OCI-LY7 (cell line): ENCODE measurements at regions not wholly inside any gene's neighbourhood (a gene's known extent, or its start where the extent isn't known, plus 50 kb on each side); places are given as distances from the start of the nearest gene placed in this dataset.

ENCODE experiments used
- BruUV-seq: library from RNA; stranded (reverse); fragments of 400-500 nt; replicated peaks from 2 replicates; lab custom pipeline; 2021; lab: Mats Ljungman, UMichigan
- CTCF ChIA-PET: fragments of 300-600 bp; sonication (Branson Sonifier 250); formaldehyde crosslinking; loops from one replicate; lab custom pipeline; 2022; ENCODE audit warnings: antibody characterized with exemption; ENCODE audit not compliant: unreplicated experiment; lab: Charles Lee
- POLR2A ChIA-PET: fragments of 300-600 bp; sonication (Branson Sonifier 250); formaldehyde crosslinking; loops from one replicate; lab custom pipeline; 2022; ENCODE audit warnings: antibody characterized with exemption; lab: Charles Lee
- DNase-seq: peaks from one replicate; pipeline ENCODE4 v3.0.0-alpha.2; 2015; ENCODE audit warnings: low spot score
- H2AFZ ChIP-seq: fragments of 200-600 bp; sonication (generic), shearing (Covaris generic); 2 replicates; pipeline ENCODE4 v1.6.1; 2014; ENCODE audit warnings: mild to moderate bottlenecking, antibody characterized with exemption, low read length, moderate library complexity
- H3K27ac ChIP-seq: fragments of 200-600 bp; sonication (generic); 2 replicates; pipeline ENCODE4 v1.5.1; 2014; ENCODE audit warnings: mixed run types, low read depth, mild to moderate bottlenecking, moderate library complexity, low read length, inconsistent platforms; ENCODE audit not compliant: poor library complexity, severe bottlenecking
- H3K36me3 ChIP-seq: fragments of 200-600 bp; sonication (generic); 2 replicates; pipeline ENCODE4 v1.6.1; 2014; ENCODE audit warnings: mild to moderate bottlenecking, antibody characterized with exemption, low read length, moderate library complexity, mixed read lengths; ENCODE audit not compliant: insufficient read depth
- H3K4me1 ChIP-seq: fragments of 200-600 bp; sonication (generic); 2 replicates; pipeline ENCODE4 v1.5.1; 2014; ENCODE audit warnings: mild to moderate bottlenecking, low read length; ENCODE audit not compliant: insufficient read depth, poor library complexity, severe bottlenecking
- H3K4me2 ChIP-seq: fragments of 200-600 bp; sonication (generic); 2 replicates; pipeline ENCODE4 v1.6.1; 2014; ENCODE audit warnings: mild to moderate bottlenecking, low read length
- H3K4me3 ChIP-seq: fragments of 200-600 bp; sonication (generic); 2 replicates; pipeline ENCODE4 v1.5.1; 2014; ENCODE audit warnings: mild to moderate bottlenecking, low read depth, low read length; ENCODE audit not compliant: poor library complexity, severe bottlenecking
- H3K79me2 ChIP-seq: fragments of 200-600 bp; sonication (generic); 2 replicates; pipeline ENCODE4 v1.6.1; 2016; ENCODE audit warnings: low read depth, mild to moderate bottlenecking, low read length, moderate library complexity, mixed read lengths; ENCODE audit not compliant: insufficient read depth
- H3K9me2 ChIP-seq: fragments of 200-600 bp; sonication (generic); 2 replicates; pipeline ENCODE4 v1.6.1; 2016; ENCODE audit warnings: mild to moderate bottlenecking, low read length, mixed read lengths; ENCODE audit not compliant: insufficient read depth
- H3K9me3 ChIP-seq: fragments of 200-600 bp; sonication (generic); 2 replicates; pipeline ENCODE4 v1.6.1; 2014; ENCODE audit warnings: mild to moderate bottlenecking, mixed run types, low read length, mixed read lengths
- H4K20me1 ChIP-seq: fragments of 200-600 bp; sonication (generic); 2 replicates; pipeline ENCODE4 v1.6.1; 2014; ENCODE audit warnings: mild to moderate bottlenecking, antibody characterized with exemption, low read length, moderate library complexity, mixed read lengths; ENCODE audit not compliant: insufficient read depth
- CTCF ChIP-seq: fragments of 200-600 bp; sonication (generic); conservative IDR thresholded peaks from 2 replicates; pipeline ENCODE4 v1.5.1; 2014; ENCODE audit warnings: mild to moderate bottlenecking, antibody characterized with exemption, low read length, moderate library complexity, mixed read lengths
- EZH2phosphoT487 ChIP-seq: fragments of 200-600 bp; sonication (generic); IDR thresholded peaks from 2 replicates; pipeline ENCODE4 v1.6.1; 2018; ENCODE audit warnings: low read depth, borderline replicate concordance, mild to moderate bottlenecking, mixed run types, antibody characterized with exemption, low read length, moderate library complexity, mixed read lengths
- intact Hi-C: fragments of 100-400 bp; cut with micrococcal nuclease; formaldehyde crosslinking; loops from one replicate; pipeline ENCODE4 v1.10.0; 2022; ENCODE audit not compliant: unreplicated experiment

GRCh38 chr13:99647596-99647985, 146.3 kb downstream of the TM9SF2 start:
- H3K79me2 ChIP-seq: no peaks in the 10 kb centered on the region
- ChIA-PET POLR2A (interaction anchor here (2.0 kb wide), 1 partner anchor 12 kb away, joined by 5 read pairs; no protein-coding TSS in a partner anchor), CTCF (no interaction called here)
- intact Hi-C loops: no loop called here
- no peak for DNase-seq
- no peak overlapping the region for H3K27ac ChIP-seq
- no peaks in the 10 kb centered on the region for H3K9me3 ChIP-seq
- H3K4me1 ChIP-seq: no peaks in the 10 kb centered on the region
- H3K4me2 ChIP-seq: no peak overlapping the region
- no peak overlapping the region for H3K4me3 ChIP-seq
- no TSS peak for BruUV-seq
- TF ChIP-seq CTCF: no peak
- no peak for TF ChIP-seq EZH2phosphoT487
- no peak overlapping the region for H2AFZ ChIP-seq
- H4K20me1 ChIP-seq: no peaks in the 10 kb centered on the region
- H3K9me2 ChIP-seq: no peaks in the 10 kb centered on the region
- H3K36me3 ChIP-seq: no peaks in the 10 kb centered on the region

GRCh38 chr13:99646866-99647595, 145.8 kb downstream of the TM9SF2 start:
- ChIA-PET POLR2A (interaction anchor here (0.7 to 2.0 kb wide), 3 partner anchors 11 to 846 kb away, joined by 3 to 5 read pairs (median 4); no protein-coding TSS in a partner anchor), CTCF (no interaction called here)
- no peaks in the 10 kb centered on the region for H3K9me3 ChIP-seq
- H3K9me2 ChIP-seq: no peaks in the 10 kb centered on the region
- no peak overlapping the region for H3K4me2 ChIP-seq
- BruUV-seq: no TSS peak
- no peaks in the 10 kb centered on the region for H4K20me1 ChIP-seq
- no peak overlapping the region for H3K27ac ChIP-seq
- no peaks in the 10 kb centered on the region for H3K36me3 ChIP-seq
- no peaks in the 10 kb centered on the region for H3K4me1 ChIP-seq
- DNase-seq: no peak
- TF ChIP-seq CTCF (no peak), EZH2phosphoT487 (no peak)
- no peak overlapping the region for H3K4me3 ChIP-seq
- H2AFZ ChIP-seq: no peak overlapping the region
- intact Hi-C loops: no loop called here
- H3K79me2 ChIP-seq: no peaks in the 10 kb centered on the region

- Histone ChIP-seq H3K9me2 (no peaks in the 10 kb centered on the region), H3K36me3 (no peaks in the 10 kb centered on the region), H3K9me3 (no peaks in the 10 kb centered on the region), H3K79me2 (no peaks in the 10 kb centered on the region), H3K4me1 (no peaks in the 10 kb centered on the region), H3K27ac (no peak overlapping the region), H4K20me1 (no peaks in the 10 kb centered on the region), H2AFZ (no peak overlapping the region), H3K4me3 (no peak overlapping the region), H3K4me2 (no peak overlapping the region)
- no peak for DNase-seq
- intact Hi-C loops: no loop called here
- TF ChIP-seq EZH2phosphoT487: no peak
- TF ChIP-seq CTCF: no peak
- POLR2A ChIA-PET: no interaction called here
- CTCF ChIA-PET: no interaction called here
- BruUV-seq: no TSS peak
Observed at GRCh38 chr13:99642841-99643240, 141.6 kb downstream of the TM9SF2 start.
